ENCODE measurements at regions not wholly inside any gene's neighbourhood (a gene's known extent, or its start where the extent isn't known, plus 50 kb on each side); places are given as distances from the start of the nearest gene placed in this dataset.
A peak's percentile ranks its signal among the peaks of the same experiment; 100 is the strongest.
"Not testable (repeated sequence)": the region's sequence is repeated elsewhere in the genome, so short reads cannot be mapped to it uniquely, and the experiment has no call there.

DNA sequence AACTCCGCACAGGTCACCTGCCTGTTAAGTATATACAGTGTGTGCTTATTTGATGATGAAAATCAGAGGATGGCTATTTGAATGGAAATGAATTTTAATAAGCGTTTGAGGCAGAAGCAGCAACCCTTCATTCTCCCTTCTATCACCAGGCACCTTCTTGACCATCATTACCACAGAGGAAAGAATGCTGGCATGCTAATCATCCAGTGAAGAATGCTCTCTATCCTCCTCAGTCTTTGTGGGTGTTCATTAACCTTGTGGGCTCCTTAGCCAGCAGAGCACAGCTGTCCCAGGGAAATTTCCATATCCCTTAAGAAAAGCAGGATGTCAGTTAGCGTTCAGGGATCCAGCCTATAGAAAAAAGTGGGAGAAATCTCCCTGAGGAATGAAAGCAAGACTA lies 428.0 kb upstream of the CAMK1G start:
- DNase-seq, result no peak

DNA sequence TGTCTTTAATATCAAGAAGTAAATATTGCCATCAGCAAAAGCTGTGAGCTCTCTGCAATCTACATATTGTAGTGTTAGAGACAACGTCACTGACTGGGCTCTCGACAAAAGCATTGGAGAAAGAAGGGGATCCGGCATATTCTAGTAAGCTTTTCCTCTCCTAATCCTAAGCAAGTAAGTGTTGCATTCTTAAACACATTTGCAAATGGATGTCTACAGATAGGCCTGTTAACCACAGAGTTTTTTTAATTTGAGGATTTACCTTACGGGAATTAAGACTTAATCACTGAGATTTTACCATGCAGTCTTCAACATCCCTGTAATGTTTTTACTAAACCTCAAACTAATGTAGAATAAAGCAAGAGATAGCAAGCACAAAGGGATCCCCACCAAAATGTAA lies 426.5 kb upstream of the CAMK1G start:
- DNase-seq, result no peak

DNA sequence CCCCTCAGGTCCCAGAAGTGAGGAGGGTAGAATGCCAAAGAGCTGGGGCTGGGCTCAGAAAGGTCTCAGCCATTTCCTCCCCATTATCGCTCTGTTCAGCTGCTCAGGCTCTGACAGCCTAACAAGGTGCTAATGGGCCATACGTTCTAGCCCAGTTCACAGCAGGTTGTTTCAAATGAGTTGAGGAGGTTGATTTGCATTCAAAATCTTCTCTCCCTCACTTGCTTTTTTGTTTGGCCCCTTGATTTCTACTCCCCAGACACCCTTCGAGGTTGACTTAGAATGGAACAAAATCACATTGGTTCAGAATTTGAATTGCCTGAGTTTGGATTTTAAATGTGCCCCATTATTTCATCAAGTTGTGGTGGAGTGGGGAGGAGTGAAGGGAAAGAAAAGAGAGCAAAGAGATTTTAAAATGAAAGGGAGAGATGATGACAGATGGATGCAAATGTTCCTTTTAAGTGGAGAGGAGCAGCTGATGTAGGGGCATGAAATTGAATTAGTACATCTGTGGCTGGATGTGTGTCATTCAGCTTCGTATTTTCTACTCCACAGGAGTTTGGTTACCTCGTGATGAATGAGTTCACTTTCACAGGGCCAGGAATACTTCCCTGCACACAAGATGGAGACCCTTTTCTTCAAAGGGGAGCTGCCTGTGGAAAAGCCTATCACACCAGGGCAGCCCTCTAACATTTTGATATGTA lies 425.8 kb upstream of the CAMK1G start:
- no peak for DNase-seq

DNA sequence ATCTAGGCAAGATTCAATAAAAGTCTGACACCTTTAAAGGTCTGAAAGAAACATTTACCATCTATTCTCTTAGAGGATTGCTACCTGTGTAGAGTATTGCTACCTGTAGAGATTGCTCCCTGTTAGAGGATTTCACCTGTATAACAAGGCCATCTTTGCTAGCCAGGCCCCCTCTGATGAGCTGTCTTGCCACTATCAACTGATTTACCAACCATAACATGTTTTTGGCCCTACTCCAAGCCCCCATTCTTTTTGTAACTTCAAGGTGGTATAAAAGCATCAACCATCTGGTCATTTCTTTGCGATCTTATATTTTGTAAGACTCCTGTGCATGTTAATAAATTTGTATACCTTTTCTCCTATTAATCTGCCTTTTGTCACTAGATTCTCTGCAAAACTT lies 424.7 kb upstream of the CAMK1G start:
- no peak for DNase-seq

DNA sequence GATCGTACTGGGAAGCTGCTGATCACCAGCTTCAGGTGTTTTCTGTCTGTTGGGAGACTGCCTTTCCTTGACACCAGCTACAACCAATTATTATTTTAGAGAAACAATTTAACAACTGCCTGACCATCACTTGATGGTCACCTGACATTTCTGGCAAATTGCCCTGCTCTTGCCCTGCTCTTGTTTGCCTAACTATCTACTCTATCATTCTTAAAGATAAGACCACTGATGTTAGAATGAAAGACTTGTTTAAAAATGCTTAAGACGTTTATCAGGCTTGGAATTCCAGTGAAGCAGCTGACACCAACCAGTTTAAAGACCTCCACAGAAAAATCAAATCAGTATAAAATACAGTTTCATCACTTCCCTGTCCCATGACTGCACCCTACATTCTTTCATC lies 423.3 kb upstream of the CAMK1G start:
- no peak for DNase-seq

DNA sequence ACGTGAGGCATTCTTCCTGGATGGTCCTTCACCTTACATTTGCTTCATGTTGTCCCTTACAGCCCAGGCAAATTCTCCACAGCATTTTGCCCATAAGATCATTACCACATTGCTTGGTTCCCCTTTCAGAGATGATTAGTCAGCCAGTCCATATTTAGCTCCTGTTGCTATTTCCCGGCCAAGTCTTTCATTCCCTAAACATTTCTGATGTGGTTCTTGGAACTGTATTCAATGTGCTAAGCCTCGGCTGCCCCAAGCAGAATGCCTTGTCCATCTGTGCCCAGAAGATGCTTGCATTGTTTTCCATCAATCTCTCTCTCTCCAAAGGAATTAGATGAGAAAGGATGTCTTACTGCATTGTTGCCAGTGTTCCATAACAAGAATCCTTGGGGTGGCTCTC lies 420.9 kb upstream of the CAMK1G start:
- no peak for DNase-seq

DNA sequence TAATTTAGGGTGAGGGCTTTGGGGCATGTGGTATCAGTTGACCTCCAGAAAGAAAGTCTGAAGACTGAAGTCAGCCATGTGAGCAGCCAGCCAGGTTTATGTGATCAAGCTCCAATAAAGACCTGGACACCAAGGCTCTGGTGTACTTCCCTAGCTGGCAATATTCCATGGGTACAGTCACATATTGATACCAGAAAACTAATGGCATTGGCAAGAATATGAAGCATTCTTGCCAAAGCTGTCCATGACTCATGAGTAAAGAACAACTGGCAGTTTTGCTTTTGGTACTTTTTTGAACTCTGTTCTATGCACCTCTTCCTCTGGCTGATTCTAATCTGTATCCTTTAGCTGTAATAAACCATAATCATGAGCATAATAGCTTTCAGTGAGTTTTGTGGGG lies 415.3 kb upstream of the CAMK1G start:
- no peak for DNase-seq

DNA sequence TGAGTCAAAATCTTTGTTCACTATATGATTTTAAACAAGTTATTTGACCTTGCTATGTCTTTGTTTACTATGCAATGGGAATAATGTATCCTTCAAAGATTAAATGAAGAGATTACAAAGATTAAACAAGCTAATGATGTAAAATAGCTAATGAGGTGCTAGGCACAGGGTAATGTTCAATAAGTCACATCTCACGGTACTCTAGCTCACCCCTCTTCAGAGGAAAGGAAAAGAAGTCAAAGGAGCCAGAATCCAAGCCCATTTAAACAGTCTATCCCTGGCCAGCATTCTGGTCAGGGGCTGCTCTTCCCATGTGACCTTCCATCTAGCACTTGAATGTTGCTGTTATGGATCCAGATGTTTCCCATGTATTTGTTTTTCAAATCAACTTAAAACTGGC lies 412.4 kb upstream of the CAMK1G start:
- no peak for DNase-seq

DNA sequence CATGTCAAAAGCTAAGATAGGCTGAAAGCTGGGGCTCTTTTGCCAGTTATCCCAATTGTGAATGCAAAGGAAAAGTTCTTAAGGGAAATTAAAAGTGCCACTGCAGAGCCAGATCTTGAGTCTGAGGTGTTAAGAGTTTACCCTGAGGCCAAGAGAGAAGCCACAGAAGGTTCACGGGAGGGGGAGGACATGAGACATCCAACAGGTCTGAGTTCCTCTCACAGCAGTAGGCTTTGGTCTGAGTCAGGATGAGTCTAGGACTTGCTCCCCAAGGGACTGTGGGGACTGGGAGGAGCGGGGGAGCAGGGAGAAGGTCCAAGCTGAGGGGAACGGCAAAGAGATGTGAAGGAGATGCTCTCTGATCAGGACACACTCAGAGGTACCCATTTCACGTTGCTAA lies 411.2 kb upstream of the CAMK1G start:
- DNase-seq, result no peak

DNA sequence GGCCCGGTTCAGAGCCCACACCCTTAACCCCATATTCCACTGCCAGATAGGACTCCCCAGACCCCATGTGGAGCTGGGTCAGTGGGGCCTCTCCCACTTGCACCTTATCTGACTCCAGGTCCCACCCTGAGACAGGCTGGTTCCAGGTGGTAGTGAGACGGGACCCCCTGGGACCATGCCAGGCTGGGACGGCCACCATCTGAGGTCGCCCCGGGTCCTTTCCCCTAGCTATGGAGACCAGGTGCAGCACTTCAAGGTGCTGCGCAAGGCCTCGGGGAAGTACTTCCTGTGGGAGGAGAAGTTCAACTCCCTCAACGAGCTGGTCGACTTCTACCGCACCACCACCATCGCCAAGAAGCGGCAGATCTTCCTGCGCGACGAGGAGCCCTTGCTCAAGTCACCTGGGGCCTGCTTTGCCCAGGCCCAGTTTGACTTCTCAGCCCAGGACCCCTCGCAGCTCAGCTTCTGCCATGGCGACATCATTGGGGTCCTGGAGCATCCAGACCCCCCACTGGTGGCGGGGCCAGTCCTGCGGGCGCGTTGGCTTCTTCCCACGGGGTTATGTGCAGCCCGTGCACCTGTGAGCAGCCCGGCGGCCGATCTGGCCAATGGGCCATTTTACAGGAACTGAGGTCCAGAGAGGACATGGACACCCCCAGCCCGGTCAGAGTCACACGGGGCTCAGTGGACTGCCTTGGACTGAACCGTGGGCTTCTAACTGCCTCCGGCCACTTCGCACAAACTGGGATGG lies 410.5 kb upstream of the CAMK1G start:
- DNase-seq, result not testable (repeated sequence)

DNA sequence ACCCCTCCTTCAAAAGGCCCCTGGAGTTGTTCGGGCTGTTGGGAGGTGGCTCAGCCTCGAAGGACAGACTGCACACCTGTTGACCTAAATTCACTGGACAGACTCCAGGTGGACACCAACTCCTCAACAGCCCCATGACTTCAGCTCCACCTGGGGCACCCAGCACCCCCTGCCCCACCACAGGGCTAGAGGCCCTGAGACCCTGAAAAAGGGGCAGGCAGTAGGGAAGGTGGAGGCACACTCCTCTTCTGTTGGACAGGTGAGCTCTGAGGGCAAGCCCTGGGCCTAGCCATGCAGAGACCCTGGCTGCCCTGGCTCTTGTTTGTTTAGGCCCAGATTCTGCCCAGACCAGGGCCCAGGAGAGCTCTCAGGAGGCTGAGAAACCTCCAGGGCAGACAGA lies 409.7 kb upstream of the CAMK1G start:
- DNase-seq, result not testable (repeated sequence)

DNA sequence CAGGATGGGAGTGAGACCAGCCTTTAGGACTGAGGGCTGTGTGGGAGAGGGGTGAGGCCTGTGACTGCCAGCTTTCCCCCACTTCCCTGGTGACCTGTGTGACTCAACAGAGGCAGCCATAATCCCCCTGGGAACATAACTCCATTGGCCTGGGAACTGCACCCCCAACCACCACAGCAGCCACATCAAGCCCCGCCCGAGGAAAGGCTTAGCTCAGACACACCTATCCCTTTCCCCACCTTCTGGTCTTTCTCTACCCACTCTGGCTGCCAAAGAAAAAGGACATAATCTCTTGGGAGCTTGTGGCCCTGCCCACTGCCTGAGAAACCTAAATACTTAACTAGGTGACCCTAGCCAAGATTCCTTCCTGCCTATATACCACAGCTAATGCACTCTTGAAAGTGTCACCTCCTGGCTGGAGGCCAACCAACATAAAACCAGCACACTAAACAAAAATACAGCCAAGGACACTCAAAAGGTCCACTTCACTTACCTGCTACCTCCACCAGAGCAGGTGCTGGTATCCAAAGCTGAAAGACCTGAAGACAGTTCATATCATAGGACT lies 406.6 kb upstream of the CAMK1G start:
- DNase-seq, result no peak

DNA sequence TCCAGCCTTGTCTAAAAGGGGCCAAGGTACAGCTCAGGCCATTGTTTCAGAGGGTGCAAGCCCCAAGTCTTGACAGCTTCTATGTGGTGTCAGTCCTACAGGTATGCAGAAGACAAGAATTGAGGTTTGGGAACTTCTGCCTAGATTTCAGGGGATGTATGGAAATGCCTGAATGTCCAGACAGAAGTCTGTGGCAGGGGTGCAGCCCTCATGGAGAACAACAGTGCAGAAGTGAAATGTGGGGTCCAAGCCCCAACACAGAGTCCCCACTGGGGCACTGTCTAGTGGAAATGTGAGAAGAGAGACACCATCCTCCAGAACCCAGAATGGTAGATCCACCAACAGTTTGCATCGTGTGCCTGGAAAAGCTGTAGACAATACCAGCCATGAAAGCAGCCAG lies 400.3 kb upstream of the CAMK1G start:
- no peak for DNase-seq

DNA sequence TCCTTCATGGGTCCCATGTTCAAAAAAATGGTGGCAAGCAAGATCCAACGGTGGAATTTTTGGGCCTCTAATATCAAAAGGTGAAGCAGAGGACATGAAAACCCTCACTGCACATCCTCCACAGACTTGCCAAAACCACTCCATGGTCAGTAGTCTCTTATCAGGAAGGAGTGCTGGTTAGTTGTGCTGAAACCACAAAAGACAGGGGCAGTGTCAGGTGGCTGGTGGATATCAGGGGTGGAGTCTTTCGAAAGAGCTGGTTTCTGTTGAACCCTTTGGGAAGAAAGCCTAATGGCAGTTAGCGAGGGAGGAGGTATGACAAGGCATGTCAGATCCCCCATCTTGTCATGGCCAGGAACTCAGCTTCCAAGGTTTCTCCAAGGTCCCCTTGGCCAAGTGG lies 395.9 kb upstream of the CAMK1G start:
- no peak for DNase-seq

DNA sequence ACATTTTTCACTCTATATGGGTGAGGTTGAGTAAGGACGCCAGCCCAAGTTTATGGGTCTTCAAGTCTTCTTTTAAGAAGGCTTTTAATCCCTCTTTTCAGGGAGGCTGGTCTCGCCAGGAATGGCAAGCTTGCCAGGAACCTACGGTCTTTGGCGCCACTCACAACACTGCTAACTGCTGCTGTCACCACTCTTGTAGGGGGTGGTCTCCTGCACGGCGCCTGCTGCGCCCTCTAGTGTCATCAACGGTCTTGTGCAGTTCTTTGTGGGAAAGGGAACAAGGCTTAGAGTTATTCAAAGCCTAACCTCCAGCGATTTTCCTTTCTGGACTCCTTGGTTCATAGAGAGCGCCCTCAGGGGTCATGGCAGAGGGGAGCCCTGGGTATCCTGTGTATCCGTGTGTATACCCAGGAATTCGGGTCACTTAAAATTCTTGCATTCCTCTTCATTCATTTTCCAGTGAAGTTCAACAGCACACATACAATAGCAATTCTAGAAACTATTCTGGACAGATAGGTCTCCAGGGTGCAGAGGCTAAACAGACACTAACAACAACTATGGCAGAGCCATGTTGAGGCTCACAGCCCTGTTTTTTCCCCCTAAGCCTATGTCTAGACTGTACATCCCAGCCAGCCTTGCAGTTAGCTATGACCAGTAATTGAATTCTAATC lies 392.8 kb upstream of the CAMK1G start:
- DNase-seq, result no peak

DNA sequence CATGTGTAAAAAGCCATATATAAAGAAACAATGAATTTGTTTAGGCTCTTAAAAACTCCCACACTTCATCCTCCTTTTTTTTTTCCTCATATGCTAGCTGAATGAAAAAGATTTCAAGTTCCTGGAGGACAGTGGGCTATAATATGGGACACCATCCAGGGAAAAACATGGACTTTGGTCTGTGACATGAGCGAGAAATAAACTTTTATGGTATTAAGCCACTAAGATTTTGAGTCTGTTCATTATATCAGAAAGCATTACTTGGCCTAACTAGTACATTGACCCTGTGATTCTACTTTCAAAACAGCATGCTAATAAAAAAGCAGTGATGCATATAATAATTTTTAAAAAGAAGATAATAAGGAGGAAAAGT lies 392.3 kb upstream of the CAMK1G start:
- DNase-seq, result no peak

DNA sequence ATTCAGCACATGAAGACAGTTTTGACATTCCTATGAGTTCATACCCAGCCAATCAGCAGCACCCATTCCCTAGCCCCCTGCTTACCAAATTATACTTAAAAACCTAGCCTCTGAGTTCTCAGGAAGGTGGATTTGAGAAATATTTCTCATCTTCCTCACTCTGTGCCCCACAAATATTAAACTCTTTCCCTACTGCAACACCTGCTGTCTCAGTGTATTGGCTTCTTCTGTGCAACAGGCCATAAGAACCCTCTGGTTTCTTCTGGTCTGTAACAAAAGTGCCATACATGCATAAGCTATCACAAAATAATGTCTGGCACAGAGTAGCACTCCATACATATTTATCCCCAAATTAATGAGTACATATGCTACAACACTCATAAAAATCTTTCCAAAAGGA lies 387.4 kb upstream of the CAMK1G start:
- DNase-seq, result no peak

DNA sequence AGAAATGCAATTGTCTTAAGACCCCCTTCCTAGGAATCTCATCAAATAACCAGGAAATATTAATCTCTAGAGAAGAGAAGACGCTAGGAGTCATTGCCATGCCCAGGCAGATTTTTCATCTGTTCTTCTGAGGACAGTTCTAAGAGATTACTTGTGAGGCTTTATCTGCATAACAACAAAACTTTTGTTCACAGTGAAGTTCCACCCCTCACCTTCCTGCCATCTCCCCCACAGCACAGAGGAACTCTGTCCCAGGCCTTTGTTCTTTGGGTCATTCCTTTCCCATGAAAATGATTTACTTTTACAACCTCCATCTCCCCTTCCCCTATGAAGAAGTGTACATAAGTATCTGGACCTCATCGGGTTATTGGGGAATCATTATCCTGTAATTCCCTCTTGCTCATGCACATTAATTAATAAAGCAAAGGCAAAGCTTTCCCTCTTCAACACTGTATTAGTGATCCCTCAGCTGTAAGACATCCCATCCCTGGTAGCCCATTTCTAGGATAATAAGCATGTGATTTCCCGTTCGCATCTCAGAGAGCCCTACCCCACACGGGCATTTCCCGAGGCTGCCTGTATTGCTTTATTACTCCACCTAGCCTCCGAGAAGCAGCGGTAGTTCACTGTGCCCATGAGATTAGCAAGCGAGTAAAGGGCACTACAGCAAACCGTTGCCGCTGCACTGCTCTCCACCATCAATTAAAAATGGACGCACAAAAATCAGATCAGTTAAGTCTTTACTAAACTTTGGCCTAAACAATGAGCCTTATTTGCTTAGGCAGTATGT lies 384.4 kb upstream of the CAMK1G start:
- no peak for DNase-seq

DNA sequence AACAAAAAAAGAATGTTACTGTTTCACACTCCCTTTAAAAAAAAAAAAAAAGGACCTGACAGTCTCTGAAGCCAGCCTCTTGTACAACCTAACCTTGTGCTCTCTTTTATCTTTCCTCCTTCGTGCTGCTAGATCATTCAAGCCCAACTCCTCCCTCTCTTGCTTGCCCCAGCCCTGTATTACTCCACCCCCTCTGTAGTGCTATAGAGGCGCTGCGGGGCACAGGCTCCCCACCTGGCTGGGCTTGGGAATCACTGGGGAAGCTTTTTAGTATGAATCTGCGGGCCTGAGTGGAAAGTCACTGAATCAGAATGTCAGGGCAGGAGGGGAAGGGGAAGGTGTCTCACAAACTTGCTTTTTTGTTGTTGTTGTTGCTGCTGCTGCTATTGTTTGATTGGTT lies 383.7 kb upstream of the CAMK1G start:
- no peak for DNase-seq

DNA sequence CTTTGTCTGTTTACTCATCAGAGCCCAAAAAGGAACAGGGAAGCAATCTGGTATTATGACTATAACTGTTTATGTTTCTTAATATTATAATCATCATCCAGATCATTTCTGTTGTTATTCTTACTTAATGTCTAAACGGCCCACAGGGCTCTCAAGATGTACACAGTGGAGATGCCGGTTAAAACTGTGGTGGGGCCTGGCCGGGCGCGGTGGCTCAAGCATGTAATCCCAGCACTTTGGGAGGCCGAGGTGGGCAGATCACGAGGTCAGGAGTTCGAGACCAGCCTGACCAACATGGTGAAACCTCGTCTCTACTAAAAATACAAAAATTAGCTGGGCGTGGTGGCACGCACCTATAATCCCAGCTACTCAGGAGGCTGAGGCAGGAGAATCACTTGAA lies 381.2 kb upstream of the CAMK1G start:
- not testable (repeated sequence) for DNase-seq

DNA sequence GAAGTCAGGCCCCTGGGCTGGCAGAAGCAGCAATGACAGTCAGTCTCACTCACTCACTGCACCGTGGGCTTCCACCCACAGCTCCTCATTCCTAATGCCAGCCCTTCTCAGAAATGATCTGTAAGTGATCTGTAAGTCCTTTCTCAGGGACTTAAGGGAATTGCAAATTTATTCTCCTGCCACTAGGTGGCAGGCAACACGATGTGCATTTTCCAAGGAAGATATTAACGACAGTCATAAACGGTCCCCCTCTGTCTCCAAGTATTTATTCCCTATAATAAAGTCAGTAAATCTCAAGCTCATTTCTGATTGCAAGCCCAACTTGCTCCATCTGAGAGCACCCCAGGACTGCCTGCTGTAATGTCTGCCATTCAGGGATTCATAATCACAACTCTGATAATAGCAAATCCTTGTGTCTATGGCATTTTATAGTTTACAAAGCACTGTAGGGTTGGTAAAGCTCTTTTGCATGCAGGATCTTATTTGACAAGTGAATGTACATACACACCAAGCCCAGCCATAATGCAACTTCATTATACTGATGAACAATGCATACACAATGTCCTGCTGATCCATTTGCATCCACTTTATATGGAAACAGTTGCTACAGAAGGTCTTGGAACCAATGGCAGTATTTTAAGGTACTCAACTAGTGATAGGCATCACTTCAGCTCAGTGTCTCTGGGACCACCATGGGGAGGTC lies 380.5 kb upstream of the CAMK1G start:
- DNase-seq, result peak; percentile 23

DNA sequence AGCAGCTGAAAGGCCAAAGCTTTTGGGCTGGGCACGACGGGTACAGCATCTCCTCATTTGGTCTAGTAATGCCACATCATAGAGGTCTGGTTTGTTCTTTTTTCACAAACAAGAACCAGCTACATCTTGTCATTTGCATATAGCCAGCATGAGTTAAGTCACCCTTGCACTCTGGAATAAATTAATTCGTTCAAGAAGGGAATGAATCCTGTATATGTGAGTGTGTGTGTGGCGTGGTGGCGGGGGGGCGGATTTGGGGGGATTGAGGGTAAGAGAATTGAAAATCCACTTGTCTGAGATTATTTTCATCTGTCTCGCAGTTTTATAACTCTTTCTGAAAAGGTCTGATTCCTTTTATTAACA lies 380.0 kb upstream of the CAMK1G start:
- DNase-seq, result no peak

DNA sequence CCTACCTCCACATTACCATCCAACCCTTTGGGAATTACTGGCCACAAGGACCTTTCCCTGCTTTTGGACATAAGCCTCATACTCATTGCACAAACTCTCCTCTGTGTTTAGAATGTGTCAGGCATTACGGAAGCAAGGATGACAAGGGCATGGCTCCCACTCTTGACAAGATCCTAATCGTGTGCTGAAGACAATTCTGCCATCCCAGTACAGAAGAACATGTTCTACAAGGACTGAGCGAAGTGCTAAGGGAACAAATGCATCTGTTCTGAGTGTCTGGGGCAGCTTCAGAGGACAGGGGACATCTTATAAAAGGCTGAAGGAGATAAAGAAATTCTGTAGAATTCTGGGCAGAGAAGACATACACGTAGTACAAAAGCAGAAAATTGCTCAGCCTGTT lies 378.5 kb upstream of the CAMK1G start:
- DNase-seq, result no peak

All from NCI-H2081 treated with DMSO at 0.1 percent for 48 hours (cell line).